Neural cell (in vitro differentiated cells): ENCODE measurements at regions not wholly inside any gene's neighbourhood (a gene's known extent, or its start where the extent isn't known, plus 50 kb on each side); places are given as distances from the start of the nearest gene placed in this dataset.

Experiments
- H2AFZ ChIP-seq: fragments of 200-600, 300-800 bp; sonication (generic), shearing (Covaris generic); 2 replicates; pipeline ENCODE4 v1.6.0; 2014; ENCODE audit warnings: low read depth, mild to moderate bottlenecking, antibody characterized with exemption, low read length, moderate library complexity
- H3F3A ChIP-seq: fragments of 200-600 bp; shearing (Covaris generic); 2 replicates; pipeline ENCODE4 v1.6.1; 2016; ENCODE audit warnings: mild to moderate bottlenecking, moderate library complexity, mixed read lengths, antibody characterized with exemption, low read length; ENCODE audit not compliant: insufficient read depth, poor library complexity, severe bottlenecking
- H3K27ac ChIP-seq: fragments of 200-600, 300-800 bp; sonication (generic), shearing (Covaris generic); 2 replicates; pipeline ENCODE4 v1.5.1; 2014; ENCODE audit warnings: mild to moderate bottlenecking, low read length, moderate library complexity
- H3K27me3 ChIP-seq: fragments of 300-800, 200-600 bp; sonication (generic), shearing (Covaris generic); 2 replicates; pipeline ENCODE4 v1.6.0; 2014; ENCODE audit warnings: mild to moderate bottlenecking, low read depth, low read length, moderate library complexity; ENCODE audit not compliant: insufficient read depth
- H3K36me3 ChIP-seq: fragments of 300-800, 200-600 bp; sonication (generic), shearing (Covaris generic); 2 replicates; pipeline ENCODE4 v1.5.1; 2014; ENCODE audit warnings: mild to moderate bottlenecking, antibody characterized with exemption, low read length, moderate library complexity; ENCODE audit not compliant: insufficient read depth
- H3K4me2 ChIP-seq: fragments of 300-800, 200-600 bp; sonication (generic), shearing (Covaris generic); 2 replicates; pipeline ENCODE4 v1.6.0; 2014; ENCODE audit warnings: mild to moderate bottlenecking, low read length
- H3K4me3 ChIP-seq: fragments of 300-800, 200-600 bp; sonication (generic), shearing (Covaris generic); 2 replicates; pipeline ENCODE4 v1.5.1; 2014; ENCODE audit warnings: mild to moderate bottlenecking, low read length, moderate library complexity
- H3K79me2 ChIP-seq: fragments of 200-600 bp; shearing (Covaris generic); replicated peaks from 2 replicates; pipeline ENCODE4 v1.6.0; 2014; ENCODE audit warnings: mild to moderate bottlenecking, low read length, moderate library complexity; ENCODE audit not compliant: insufficient read depth
- H3K9ac ChIP-seq: fragments of 300-800, 200-600 bp; sonication (generic), shearing (Covaris generic); 2 replicates; pipeline ENCODE4 v1.6.1; 2016; ENCODE audit warnings: mild to moderate bottlenecking, low read length, mixed read lengths
- H3K9me2 ChIP-seq: fragments of 200-600 bp; shearing (Covaris generic); 2 replicates; pipeline ENCODE4 v1.6.1; 2016; ENCODE audit warnings: mild to moderate bottlenecking, low read length, mixed read lengths; ENCODE audit not compliant: insufficient read depth
- H3K9me3 ChIP-seq: fragments of 200-600, 300-800 bp; sonication (generic), shearing (Covaris generic); 2 replicates; pipeline ENCODE4 v1.6.1; 2016; ENCODE audit warnings: mild to moderate bottlenecking, mixed run types, low read length, moderate library complexity, mixed read lengths
- H4K20me1 ChIP-seq: fragments of 200-600 bp; shearing (Covaris generic); 2 replicates; pipeline ENCODE4 v1.6.1; 2016; ENCODE audit warnings: mild to moderate bottlenecking, mixed run types; ENCODE audit not compliant: insufficient read depth
- EP300 ChIP-seq: fragments of 450-650 bp; conservative IDR thresholded peaks from 2 replicates; pipeline ENCODE4 v1.6.1; 2014; ENCODE audit warnings: antibody characterized with exemption, mild to moderate bottlenecking, moderate library complexity; ENCODE audit not compliant: poor library complexity, severe bottlenecking
- EZH2 ChIP-seq: fragments of 200-600, 300-800 bp; shearing (Covaris generic), sonication (generic); IDR thresholded peaks from 2 replicates; pipeline ENCODE4 v1.6.1; 2014; ENCODE audit warnings: antibody characterized with exemption, low read length, borderline replicate concordance, mild to moderate bottlenecking; ENCODE audit not compliant: insufficient read depth, poor library complexity, severe bottlenecking
- MXI1 ChIP-seq: fragments of 450-650 bp; conservative IDR thresholded peaks from 2 replicates; pipeline ENCODE4 v1.6.1; 2014; ENCODE audit warnings: antibody characterized with exemption, mild to moderate bottlenecking; ENCODE audit not compliant: poor library complexity, severe bottlenecking
- POLR2AphosphoS5 ChIP-seq: IDR thresholded peaks from 2 replicates; pipeline ENCODE4 v1.6.1; 2012
- RAD21 ChIP-seq: fragments of 450-650 bp; conservative IDR thresholded peaks from 2 replicates; pipeline ENCODE4 v1.6.1; 2014; ENCODE audit warnings: antibody characterized with exemption, mild to moderate bottlenecking, moderate library complexity
- SMC3 ChIP-seq: fragments of 450-650 bp; conservative IDR thresholded peaks from 2 replicates; pipeline ENCODE4 v1.6.1; 2014; ENCODE audit warnings: antibody characterized with exemption, mild to moderate bottlenecking, moderate library complexity; ENCODE audit not compliant: poor library complexity
- TAF1 ChIP-seq: IDR thresholded peaks from 2 replicates; pipeline ENCODE4 v1.6.1; 2012; ENCODE audit warnings: low read depth
- TF ChIP-seq, protein P1 (sequence below): IDR thresholded peaks from 2 replicates; pipeline ENCODE4 v1.6.1; 2012; ENCODE audit warnings: borderline replicate concordance
- TF ChIP-seq, protein P2 (sequence below): fragments of 450-650 bp; IDR thresholded peaks from 2 replicates; pipeline ENCODE4 v1.5.1; 2014; ENCODE audit warnings: antibody characterized with exemption, mild to moderate bottlenecking, moderate library complexity; ENCODE audit not compliant: poor library complexity, severe bottlenecking

DNA sequence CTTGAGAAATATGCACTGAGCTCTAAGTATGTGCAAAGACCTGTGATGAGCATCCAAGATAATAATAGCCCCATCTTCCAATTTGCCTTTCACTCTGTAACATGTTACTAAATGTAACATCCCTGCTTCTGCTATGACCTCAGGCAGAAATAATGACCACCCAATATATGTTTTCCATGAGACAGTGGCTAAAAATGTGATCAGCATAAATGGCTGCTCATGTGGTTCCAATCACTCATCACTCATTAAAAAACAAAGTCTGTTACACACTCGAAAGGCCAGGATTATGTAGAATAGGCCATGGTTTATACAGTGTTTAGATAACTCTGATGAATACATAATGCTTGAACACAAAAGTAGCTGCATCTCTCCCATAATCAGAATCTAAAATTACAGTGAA, 71.4 kb upstream of the MOCS2 start:
- no peaks in the 10 kb centered on the region for H3K36me3 ChIP-seq
- no peak overlapping the region for H2AFZ ChIP-seq

DNA sequence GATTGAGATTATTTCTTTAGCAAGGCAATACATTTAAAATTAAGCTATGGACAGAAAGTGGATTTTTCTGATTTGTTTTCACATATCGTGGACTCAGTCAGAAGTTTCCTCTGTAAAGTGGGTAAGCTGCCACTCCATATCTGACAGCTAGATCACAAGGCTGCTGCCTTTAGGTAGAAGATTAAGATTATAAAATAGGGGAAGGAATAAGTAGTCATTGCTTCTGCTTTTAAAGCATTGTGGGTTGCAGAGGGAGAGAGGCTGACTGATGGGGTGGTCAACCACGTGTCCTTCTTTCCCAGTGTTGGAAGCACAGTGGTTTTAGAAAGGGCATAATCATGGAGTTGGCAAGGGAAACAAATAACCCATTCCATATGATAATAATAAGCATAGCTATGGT, 74.3 kb upstream of the MOCS2 start:
- H3K4me3 ChIP-seq, result no peak overlapping the region
- no peaks in the 10 kb centered on the region for H3K79me2 ChIP-seq
- H3F3A ChIP-seq, result no peaks in the 10 kb centered on the region
- no peaks in the 10 kb centered on the region for H3K9me3 ChIP-seq
- H3K27me3 ChIP-seq, result no peaks in the 10 kb centered on the region
- no peak overlapping the region for H3K9ac ChIP-seq
- no peak overlapping the region for H3K27ac ChIP-seq
- H3K4me2 ChIP-seq, result no peak overlapping the region
- no peaks in the 10 kb centered on the region for H3K36me3 ChIP-seq
- H3K9me2 ChIP-seq, result no peaks in the 10 kb centered on the region
- H4K20me1 ChIP-seq, result no peaks in the 10 kb centered on the region
- no peak overlapping the region for H2AFZ ChIP-seq
- TF ChIP-seq MXI1, result no peak
- no peak for TF ChIP-seq EP300
- no peak for TF ChIP-seq SMC3
- no peak for TF ChIP-seq EZH2
- TF ChIP-seq, protein P1, sequence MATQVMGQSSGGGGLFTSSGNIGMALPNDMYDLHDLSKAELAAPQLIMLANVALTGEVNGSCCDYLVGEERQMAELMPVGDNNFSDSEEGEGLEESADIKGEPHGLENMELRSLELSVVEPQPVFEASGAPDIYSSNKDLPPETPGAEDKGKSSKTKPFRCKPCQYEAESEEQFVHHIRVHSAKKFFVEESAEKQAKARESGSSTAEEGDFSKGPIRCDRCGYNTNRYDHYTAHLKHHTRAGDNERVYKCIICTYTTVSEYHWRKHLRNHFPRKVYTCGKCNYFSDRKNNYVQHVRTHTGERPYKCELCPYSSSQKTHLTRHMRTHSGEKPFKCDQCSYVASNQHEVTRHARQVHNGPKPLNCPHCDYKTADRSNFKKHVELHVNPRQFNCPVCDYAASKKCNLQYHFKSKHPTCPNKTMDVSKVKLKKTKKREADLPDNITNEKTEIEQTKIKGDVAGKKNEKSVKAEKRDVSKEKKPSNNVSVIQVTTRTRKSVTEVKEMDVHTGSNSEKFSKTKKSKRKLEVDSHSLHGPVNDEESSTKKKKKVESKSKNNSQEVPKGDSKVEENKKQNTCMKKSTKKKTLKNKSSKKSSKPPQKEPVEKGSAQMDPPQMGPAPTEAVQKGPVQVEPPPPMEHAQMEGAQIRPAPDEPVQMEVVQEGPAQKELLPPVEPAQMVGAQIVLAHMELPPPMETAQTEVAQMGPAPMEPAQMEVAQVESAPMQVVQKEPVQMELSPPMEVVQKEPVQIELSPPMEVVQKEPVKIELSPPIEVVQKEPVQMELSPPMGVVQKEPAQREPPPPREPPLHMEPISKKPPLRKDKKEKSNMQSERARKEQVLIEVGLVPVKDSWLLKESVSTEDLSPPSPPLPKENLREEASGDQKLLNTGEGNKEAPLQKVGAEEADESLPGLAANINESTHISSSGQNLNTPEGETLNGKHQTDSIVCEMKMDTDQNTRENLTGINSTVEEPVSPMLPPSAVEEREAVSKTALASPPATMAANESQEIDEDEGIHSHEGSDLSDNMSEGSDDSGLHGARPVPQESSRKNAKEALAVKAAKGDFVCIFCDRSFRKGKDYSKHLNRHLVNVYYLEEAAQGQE, result no peak
- TF ChIP-seq TAF1, result no peak
- no peak for TF ChIP-seq RAD21
- no peak for TF ChIP-seq POLR2AphosphoS5
- TF ChIP-seq, protein P2, sequence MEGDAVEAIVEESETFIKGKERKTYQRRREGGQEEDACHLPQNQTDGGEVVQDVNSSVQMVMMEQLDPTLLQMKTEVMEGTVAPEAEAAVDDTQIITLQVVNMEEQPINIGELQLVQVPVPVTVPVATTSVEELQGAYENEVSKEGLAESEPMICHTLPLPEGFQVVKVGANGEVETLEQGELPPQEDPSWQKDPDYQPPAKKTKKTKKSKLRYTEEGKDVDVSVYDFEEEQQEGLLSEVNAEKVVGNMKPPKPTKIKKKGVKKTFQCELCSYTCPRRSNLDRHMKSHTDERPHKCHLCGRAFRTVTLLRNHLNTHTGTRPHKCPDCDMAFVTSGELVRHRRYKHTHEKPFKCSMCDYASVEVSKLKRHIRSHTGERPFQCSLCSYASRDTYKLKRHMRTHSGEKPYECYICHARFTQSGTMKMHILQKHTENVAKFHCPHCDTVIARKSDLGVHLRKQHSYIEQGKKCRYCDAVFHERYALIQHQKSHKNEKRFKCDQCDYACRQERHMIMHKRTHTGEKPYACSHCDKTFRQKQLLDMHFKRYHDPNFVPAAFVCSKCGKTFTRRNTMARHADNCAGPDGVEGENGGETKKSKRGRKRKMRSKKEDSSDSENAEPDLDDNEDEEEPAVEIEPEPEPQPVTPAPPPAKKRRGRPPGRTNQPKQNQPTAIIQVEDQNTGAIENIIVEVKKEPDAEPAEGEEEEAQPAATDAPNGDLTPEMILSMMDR, result no peak

More for the DNA sequence above, 71.4 kb upstream of the MOCS2 start:
- Histone ChIP-seq H3K27me3 (no peaks in the 10 kb centered on the region), H3F3A (no peaks in the 10 kb centered on the region), H3K9ac (no peak overlapping the region), H4K20me1 (no peaks in the 10 kb centered on the region), H3K79me2 (no peaks in the 10 kb centered on the region), H3K9me3 (no peaks in the 10 kb centered on the region), H3K4me2 (no peak overlapping the region), H3K9me2 (no peaks in the 10 kb centered on the region), H3K4me3 (no peak overlapping the region), H3K27ac (no peak overlapping the region)
- no peak for TF ChIP-seq EZH2
- no peak for TF ChIP-seq POLR2AphosphoS5
- TF ChIP-seq, protein P1, result no peak
- TF ChIP-seq TAF1, result no peak
- TF ChIP-seq MXI1, result no peak
- TF ChIP-seq EP300, result no peak
- TF ChIP-seq SMC3, result no peak
- TF ChIP-seq RAD21, result no peak
- TF ChIP-seq, protein P2, result no peak
